Dermis microvascular lymphatic vessel endothelial cell (primary cell): ENCODE measurements at regions not wholly inside any gene's neighbourhood (a gene's known extent, or its start where the extent isn't known, plus 50 kb on each side); places are given as distances from the start of the nearest gene placed in this dataset.

ENCODE experiments used
- DNase-seq, 2 donors: peaks; one replicate each; pipeline versions ENCODE4 v3.0.0 to v3.0.0-alpha.2; 2010; ENCODE audit warnings: low read depth in 2 of 2

DNA sequence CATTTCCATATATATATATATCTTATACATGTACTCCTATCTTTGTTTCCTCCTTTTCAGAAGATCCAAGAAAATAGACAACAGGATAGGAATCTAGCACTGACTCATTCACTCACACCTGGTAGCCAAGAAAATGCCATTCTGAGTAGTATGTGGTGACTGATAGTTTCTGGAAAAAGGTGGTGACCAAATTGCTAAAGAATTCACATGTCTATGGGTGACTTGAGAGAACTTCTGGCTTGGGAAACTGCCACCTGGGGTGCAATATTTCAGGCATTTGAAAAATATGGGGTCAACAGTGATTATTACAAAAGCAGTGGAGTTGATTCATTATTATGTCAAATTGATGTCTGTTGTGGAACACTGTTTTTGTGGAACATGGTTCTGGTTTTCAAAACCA, 605.1 kb downstream of the PCDH18 start:
- no peak for DNase-seq

- no peak for DNase-seq
Observed at GRCh38 chr4:136925203-136925602, 607.1 kb downstream of the PCDH18 start.

- DNase-seq, result no peak
Observed at GRCh38 chr4:136922066-136922465, 610.2 kb downstream of the PCDH18 start.

GRCh38 chr4:136920092-136920881, 612.0 kb downstream of the PCDH18 start:
- no peak for DNase-seq

- no peak for DNase-seq
Observed at GRCh38 chr4:136918772-136919171, 613.5 kb downstream of the PCDH18 start.

GRCh38 chr4:136917312-136918110, 614.8 kb downstream of the PCDH18 start:
- DNase-seq, result no peak

DNA sequence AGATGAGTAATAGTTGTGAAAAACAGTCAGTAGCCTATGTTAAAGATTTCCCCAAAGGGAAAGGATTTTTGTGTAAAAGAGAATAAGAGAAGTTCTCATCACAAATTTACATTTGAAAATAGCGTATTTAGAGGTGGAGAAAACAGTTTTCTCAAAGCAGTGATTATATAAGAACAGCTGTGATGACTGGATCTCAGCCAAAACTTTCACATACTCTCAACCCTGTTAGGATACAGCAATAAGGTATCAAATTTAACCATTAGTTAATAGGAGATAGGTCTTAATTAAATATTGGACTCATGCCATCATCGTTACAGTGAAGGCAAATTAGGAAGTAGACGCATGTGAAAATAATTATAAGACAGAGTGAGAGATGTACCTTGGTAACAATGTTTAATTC, 622.7 kb downstream of the PCDH18 start:
- DNase-seq, result no peak

GRCh38 chr4:136908122-136908521, 624.2 kb downstream of the PCDH18 start:
- DNase-seq, result no peak

DNA sequence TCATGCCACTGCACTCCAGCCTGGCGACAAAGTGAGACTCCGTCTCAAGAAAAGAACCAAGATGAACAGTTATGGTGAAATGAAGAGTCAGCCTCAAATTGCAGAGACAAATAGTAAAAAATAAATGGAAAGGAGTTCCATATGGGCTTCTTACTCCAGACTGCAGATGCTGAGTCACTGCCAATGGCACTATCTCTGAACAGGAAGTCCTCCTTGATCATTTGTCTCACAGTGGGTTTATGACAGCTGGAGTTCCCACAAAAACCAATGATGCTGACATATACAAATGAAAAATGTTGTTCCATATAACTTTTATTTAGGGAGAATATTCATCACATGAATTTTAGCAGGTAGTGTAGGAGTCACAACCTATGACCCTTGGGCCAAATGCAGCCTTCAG, 631.6 kb downstream of the PCDH18 start:
- DNase-seq, result no peak

DNA sequence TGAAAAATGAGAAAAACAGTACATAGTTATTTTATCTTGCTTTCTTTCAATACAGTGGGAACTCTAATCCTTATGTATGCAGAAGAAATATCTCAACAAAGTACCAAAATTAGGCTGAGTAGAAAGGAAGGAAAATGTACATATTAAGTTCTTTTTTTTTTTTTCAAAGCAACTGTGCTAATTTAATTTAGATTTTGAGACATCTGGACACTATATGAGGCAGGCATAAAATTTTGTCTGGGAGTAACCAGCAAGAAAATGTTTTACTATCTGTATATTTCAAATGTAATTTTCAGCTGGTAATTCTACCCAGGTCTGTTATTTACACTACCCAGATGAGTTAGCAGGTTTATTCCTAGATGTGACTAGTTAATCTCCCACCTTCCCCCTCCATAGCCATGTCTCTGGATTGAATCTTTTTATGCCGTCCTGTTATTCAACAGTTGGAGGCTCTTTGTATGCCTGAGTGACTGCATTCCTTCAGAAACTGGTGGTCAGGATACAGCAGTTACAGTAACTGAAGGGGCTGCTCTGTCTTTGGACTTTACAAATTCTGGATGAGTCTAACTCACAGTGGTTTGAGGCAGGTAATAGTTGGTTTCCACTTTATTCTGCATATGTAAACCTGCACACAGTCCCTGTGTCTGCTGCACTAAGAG, 633.6 kb downstream of the PCDH18 start:
- DNase-seq, result no peak

GRCh38 chr4:136893573-136893972, 638.7 kb downstream of the PCDH18 start:
- no peak for DNase-seq

DNA sequence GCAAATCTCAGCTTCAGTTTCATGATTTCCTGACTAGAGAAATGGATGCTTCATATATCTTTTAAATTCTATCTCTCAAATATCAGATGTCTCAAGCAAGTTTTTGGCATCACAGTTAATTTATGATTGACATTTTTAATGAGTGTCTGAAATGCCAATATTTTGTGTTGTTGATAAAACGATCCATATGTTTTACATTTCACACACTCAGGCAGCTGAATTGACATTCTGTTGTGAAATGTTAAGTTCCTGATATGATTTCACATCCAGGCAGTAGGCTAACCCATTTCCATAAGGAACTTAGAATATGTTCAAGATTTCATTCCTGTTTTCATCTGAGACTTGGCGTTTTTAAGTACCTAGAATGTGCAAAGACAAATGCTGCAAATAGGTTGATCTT, 650.6 kb downstream of the PCDH18 start:
- no peak for DNase-seq

DNA sequence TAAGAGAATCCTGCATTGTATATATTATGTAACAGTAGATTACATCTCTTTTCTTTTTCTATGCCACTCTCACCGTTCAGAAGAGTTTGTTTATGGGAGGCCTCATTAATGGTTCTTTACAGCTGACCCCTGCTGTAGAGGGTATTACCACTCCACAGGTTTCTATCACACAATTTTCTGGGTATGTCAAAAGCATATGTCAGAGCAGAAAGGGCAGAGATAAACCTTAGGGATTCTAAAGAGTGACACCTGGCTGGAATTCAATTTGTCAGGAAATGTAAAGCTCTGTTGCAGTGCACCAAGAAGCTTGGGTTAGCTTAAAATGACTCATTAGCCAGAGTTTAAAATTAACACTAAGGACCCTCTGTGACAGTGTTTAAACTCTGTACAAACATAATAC, 658.7 kb downstream of the PCDH18 start:
- DNase-seq, result no peak

GRCh38 chr4:136867465-136867864, 664.8 kb downstream of the PCDH18 start:
- no peak for DNase-seq

GRCh38 chr4:136865526-136865925, 666.8 kb downstream of the PCDH18 start:
- DNase-seq, result no peak

DNA sequence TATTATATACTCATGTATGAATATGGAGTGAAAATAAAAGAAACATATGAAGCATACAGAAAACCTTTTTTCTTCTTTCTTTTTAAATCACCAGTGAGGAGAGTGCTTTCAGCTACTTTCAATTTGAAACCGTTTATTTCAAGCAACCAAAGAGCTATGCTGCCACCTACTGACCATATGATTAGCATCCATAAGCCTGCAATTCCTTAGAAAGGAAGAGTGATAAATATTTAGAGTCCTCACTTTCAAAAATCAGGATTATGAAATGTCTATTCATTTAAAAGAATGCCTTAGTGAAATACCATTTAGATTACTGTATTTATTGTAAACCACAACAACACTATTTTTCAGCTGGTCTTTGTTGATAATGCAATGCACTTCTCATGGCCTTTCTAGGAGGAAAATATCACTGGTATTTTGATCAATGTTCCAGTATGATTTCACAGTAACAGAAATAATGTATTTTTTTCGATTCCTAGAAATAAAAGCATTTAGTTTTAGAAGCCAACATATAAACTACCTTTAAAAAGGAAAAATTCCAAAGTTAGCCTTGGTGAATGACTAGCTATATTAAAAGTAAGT, 667.6 kb downstream of the PCDH18 start:
- peak; percentile 56 to 75 for DNase-seq

DNA sequence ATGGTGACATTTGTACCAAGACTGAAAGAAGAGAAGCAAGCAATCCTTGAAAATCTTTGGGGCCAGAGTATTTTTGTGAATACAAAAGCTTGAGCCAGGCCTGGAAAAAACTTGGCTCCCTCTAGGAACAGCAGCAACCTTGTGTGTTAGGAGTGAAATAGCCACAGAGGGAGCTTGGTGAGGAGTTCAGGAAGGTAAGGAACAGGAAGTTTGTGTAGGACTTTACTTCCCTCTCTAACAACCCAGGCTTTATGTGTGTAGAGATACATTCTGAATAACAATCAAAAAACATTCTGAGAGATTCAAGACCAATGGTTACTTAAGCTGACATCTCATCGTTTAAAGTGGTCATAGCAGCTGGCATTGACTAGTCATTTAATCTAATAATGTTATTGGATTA, 668.5 kb downstream of the PCDH18 start:
- peak in 1 of 2 donors; percentile 30 for DNase-seq

GRCh38 chr4:136862653-136863052, 669.6 kb downstream of the PCDH18 start:
- no peak for DNase-seq

DNA sequence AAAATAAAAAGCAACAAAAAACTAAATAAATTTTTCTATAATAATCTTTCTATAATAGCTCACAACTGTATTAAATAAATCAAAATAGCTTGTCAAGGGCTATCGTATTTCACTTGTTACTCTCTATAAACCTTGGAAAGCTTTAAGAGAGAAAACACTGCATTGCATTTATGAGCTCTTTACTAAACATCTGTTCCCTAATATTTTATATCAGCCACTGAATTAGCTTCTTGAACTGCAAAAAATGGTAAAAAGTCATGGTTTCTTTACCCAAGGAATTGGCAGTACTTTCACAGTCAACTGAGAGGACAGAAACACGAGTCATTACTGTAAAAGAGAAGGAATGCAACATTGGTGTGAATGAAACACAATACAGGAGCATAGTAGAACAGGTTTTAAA, 671.2 kb downstream of the PCDH18 start:
- DNase-seq, result no peak

DNA sequence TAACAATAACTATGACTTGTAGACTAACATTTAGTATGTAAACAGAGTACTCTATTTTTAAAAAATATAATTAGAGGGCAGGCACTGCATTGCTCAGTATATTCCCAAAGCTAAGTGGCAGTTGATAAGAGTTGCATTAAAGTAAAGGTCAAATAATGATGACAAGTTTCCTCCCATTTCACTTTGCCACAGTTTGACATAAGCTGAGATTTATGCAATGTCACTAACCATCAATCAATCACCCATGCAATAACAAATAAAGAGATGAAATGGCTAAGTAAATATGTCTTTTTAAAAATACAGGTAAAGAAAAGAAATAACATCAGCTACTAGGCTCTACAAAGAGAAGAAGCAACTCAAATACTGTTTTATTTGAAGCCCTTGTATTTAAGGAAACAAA, 673.4 kb downstream of the PCDH18 start:
- no peak for DNase-seq

- DNase-seq, result no peak
Observed at GRCh38 chr4:136855886-136856285, 676.4 kb downstream of the PCDH18 start.

GRCh38 chr4:136850446-136850845, 681.8 kb downstream of the PCDH18 start:
- DNase-seq, result no peak
